HG03521 (cell line): ENCODE measurements at regions not wholly inside any gene's neighbourhood (a gene's known extent, or its start where the extent isn't known, plus 50 kb on each side); places are given as distances from the start of the nearest gene placed in this dataset.
"Not testable (repeated sequence)": the region's sequence is repeated elsewhere in the genome, so short reads cannot be mapped to it uniquely, and the experiment has no call there.

Experiments used
- ATAC-seq: cut with Tn5 transposase; IDR thresholded peaks from one replicate; pipeline ENCODE4 v1.9.1; 2021; ENCODE audit warnings: mild to moderate bottlenecking, moderate library complexity; ENCODE audit not compliant: unreplicated experiment

GRCh38 chr6:92752114-92752513, 667.2 kb downstream of the EPHA7 start:
- no peak for ATAC-seq

- ATAC-seq, result no peak
Measured at GRCh38 chr6:92748131-92748530, 671.2 kb downstream of the EPHA7 start.

GRCh38 chr6:92737983-92738382, 681.4 kb downstream of the EPHA7 start:
- ATAC-seq, result no peak

- ATAC-seq, result no peak
Measured at GRCh38 chr6:92723390-92723931, 695.9 kb downstream of the EPHA7 start.

GRCh38 chr6:92719773-92720172, 699.6 kb downstream of the EPHA7 start:
- no peak for ATAC-seq

- no peak for ATAC-seq
Measured at GRCh38 chr6:92716638-92717037, 702.7 kb downstream of the EPHA7 start.

GRCh38 chr6:92715991-92716390, 703.4 kb downstream of the EPHA7 start:
- ATAC-seq, result no peak

- no peak for ATAC-seq
Measured at GRCh38 chr6:92714346-92714745, 705.0 kb downstream of the EPHA7 start.

- ATAC-seq, result no peak
Measured at GRCh38 chr6:92710048-92710447, 709.3 kb downstream of the EPHA7 start.

- no peak for ATAC-seq
Measured at GRCh38 chr6:92708945-92709344, 710.4 kb downstream of the EPHA7 start.

- ATAC-seq, result no peak
Measured at GRCh38 chr6:92708270-92708669, 711.1 kb downstream of the EPHA7 start.

- ATAC-seq, result no peak
Measured at GRCh38 chr6:92706976-92707375, 712.4 kb downstream of the EPHA7 start.

- ATAC-seq, result no peak
Measured at GRCh38 chr6:92701425-92702096, 717.8 kb downstream of the EPHA7 start.

- no peak for ATAC-seq
Measured at GRCh38 chr6:92700411-92700810, 718.9 kb downstream of the EPHA7 start.

- no peak for ATAC-seq
Measured at GRCh38 chr6:92690997-92691599, 728.3 kb downstream of the EPHA7 start.

- no peak for ATAC-seq
Measured at GRCh38 chr6:92688342-92688741, 731.0 kb downstream of the EPHA7 start.

- ATAC-seq, result no peak
Measured at GRCh38 chr6:92687278-92687677, 732.1 kb downstream of the EPHA7 start.

GRCh38 chr6:92684386-92684785, 735.0 kb downstream of the EPHA7 start:
- no peak for ATAC-seq

- no peak for ATAC-seq
Measured at GRCh38 chr6:92683748-92684147, 735.6 kb downstream of the EPHA7 start.

GRCh38 chr6:92682516-92683398, 736.6 kb downstream of the EPHA7 start:
- ATAC-seq, result no peak

- ATAC-seq, result no peak
Measured at GRCh38 chr6:92681401-92681800, 738.0 kb downstream of the EPHA7 start.

GRCh38 chr6:92671462-92671861, 747.9 kb downstream of the EPHA7 start:
- ATAC-seq, result not testable (repeated sequence)
